ENCODE measurements at regions not wholly inside any gene's neighbourhood (a gene's known extent, or its start where the extent isn't known, plus 50 kb on each side); places are given as distances from the start of the nearest gene placed in this dataset.
"Not testable (repeated sequence)": the region's sequence is repeated elsewhere in the genome, so short reads cannot be mapped to it uniquely, and the experiment has no call there.

DNA sequence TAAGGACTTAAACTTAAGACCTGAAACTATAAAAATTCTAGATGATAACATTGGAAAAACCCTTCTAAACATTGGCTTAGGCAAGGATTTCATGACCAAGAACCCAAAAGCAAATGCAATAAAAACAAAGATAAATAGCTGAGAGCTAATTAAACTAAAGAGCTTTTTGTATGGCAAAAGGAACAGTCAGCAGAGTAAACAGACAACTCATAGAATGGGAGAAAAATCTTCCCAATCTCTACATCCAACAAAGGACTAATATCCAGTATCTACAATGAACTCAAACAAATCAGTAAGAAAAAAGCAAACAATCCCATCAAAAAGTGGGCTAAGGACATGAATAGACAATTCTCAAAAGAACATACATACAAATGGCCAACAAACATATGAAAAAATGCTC lies 316.1 kb downstream of the HGF start:
- TF ChIP-seq TCF7 (CRISPR knock-in tag; IDR thresholded peaks at IDR 0.05; ENCODE audit: low read depth): not testable (repeated sequence)
- TF ChIP-seq, protein P1, sequence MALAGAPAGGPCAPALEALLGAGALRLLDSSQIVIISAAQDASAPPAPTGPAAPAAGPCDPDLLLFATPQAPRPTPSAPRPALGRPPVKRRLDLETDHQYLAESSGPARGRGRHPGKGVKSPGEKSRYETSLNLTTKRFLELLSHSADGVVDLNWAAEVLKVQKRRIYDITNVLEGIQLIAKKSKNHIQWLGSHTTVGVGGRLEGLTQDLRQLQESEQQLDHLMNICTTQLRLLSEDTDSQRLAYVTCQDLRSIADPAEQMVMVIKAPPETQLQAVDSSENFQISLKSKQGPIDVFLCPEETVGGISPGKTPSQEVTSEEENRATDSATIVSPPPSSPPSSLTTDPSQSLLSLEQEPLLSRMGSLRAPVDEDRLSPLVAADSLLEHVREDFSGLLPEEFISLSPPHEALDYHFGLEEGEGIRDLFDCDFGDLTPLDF (CRISPR knock-in tag; IDR thresholded peaks at IDR 0.05): not testable (repeated sequence)
- TF ChIP-seq, protein P2, sequence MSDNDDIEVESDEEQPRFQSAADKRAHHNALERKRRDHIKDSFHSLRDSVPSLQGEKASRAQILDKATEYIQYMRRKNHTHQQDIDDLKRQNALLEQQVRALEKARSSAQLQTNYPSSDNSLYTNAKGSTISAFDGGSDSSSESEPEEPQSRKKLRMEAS (CRISPR knock-in tag; IDR thresholded peaks at IDR 0.05): not testable (repeated sequence)
- TF ChIP-seq, protein P3, sequence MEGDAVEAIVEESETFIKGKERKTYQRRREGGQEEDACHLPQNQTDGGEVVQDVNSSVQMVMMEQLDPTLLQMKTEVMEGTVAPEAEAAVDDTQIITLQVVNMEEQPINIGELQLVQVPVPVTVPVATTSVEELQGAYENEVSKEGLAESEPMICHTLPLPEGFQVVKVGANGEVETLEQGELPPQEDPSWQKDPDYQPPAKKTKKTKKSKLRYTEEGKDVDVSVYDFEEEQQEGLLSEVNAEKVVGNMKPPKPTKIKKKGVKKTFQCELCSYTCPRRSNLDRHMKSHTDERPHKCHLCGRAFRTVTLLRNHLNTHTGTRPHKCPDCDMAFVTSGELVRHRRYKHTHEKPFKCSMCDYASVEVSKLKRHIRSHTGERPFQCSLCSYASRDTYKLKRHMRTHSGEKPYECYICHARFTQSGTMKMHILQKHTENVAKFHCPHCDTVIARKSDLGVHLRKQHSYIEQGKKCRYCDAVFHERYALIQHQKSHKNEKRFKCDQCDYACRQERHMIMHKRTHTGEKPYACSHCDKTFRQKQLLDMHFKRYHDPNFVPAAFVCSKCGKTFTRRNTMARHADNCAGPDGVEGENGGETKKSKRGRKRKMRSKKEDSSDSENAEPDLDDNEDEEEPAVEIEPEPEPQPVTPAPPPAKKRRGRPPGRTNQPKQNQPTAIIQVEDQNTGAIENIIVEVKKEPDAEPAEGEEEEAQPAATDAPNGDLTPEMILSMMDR (IDR thresholded peaks at IDR 0.05): not testable (repeated sequence)
